Renal cortex interstitium (tissue), 11 donors: ENCODE measurements at regions not wholly inside any gene's neighbourhood (a gene's known extent, or its start where the extent isn't known, plus 50 kb on each side); places are given as distances from the start of the nearest gene placed in this dataset.
"Not testable (repeated sequence)": the region's sequence is repeated elsewhere in the genome, so short reads cannot be mapped to it uniquely, and the experiment has no call there.

Experiments
- DNase-seq, 11 donors: peaks; one replicate each; pipeline ENCODE4 v3.0.0-alpha.2; 2013; ENCODE audit warnings: low read depth in 9 of 11, low spot score in 4 of 11; ENCODE audit errors: extremely low read depth in 1 of 11

DNA sequence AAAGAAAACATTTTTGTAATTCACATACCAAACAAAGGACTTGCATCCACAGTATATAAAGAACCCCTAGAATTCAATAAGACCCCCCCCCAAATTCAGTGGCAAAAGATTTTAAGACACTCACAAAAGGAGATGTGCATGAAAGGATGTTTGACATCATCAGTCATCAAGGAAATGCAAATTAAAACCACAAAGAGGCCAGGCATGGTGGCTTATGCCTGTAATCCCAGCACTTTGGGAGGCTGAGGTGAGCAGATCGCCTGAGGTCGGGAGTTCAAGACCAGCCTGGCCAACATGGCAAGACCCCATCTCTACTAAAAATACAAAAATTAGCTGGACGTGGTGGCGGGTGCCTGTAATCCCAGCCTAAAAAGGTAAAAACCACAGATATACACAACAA lies 61.3 kb downstream of the AIPL1 start:
- not testable (repeated sequence) for DNase-seq

DNA sequence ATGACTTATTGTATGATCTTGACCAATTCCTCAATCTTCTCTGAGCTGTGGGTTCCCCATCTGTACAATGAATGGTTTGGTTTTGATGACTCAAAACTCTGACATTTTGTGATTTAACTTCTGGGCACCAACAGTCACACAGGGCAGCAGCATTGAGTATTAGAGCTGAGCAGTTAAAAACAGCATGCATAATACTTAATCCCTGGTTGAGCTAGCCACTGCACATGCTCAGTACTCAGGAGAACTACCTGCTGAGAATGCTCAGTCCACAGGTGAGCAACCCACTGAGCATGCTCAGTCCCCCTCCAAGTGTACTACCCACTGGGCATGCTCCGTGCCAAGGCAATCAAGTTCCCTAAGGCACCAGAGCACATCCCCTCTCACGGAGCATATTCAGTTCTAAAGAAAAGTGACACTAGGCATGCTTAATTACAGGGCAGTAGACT lies 68.7 kb downstream of the AIPL1 start:
- DNase-seq: peak in 1 of 11 donors; percentile 28

DNA sequence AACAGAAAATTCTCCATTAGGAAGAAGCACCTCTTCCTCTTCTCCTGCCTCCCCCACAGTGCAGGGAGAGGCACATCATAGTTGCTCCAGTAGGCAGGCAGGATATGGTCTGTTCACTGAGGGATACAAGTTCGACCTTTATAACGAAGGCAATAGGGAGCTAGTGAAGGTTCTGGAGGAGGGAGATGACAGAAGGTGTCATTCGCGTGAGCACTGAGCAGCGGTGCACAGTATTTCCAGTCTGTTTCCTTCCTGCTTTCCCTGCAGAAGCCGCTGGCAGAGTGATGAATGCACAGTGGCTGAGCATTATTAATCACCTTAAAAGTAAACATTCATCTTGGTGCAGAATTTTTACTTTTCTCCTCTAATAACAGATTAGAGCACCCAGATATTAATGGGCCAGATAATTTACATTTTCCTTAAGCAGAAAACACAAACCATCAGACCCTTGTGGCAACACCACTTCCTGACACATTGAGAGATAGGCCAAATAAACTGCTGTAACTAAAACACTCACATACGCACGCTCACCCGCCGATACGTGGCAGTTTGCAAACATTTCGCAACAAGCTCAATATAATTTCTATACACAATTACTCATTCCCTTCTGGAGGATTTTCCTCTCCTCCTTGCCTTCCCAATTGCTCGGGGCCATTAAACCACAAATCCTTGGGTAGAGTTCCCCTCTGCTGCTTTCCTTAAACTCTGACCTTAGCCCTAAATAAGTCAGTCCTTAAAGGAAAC lies 69.5 kb downstream of the AIPL1 start:
- DNase-seq: no peak

DNA sequence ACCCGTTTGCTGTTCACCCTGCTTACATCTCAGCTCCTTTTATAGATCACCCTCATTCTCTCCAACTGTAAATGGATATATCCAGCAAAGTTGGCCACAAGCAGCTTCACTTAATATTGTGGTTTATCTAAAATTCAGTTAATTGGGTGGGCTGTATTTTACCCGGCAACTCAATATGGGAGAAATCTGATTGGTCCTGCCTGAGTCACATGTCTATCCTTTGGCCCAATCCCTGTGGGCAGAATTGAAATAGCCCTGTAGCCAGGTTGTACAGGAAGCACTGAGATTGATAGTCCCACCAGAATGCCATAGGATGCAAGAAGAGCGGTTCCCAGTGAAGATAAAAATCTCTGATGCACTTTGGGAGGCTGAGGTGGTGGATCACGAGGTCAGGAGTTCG lies 73.2 kb downstream of the AIPL1 start:
- DNase-seq: no peak

DNA sequence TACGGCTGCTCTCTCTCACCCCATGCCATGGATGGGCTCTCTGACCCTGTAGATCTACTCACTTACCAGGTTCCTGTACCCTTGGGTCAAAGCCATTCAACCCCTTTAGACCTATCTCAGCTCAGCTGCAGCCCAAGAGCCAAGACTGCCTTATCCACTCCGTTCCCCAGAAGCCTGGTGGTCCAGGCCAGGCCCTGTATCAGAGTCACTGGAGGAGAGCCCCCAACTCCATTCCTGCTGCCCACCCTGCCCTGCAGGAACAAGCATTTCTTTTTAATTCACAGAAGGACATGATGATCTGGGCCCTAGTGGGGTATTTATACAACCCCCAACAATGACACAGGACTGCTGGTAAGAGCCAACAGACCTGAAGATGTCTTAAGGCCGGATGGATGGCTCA lies 76.8 kb downstream of the AIPL1 start:
- no peak for DNase-seq

DNA sequence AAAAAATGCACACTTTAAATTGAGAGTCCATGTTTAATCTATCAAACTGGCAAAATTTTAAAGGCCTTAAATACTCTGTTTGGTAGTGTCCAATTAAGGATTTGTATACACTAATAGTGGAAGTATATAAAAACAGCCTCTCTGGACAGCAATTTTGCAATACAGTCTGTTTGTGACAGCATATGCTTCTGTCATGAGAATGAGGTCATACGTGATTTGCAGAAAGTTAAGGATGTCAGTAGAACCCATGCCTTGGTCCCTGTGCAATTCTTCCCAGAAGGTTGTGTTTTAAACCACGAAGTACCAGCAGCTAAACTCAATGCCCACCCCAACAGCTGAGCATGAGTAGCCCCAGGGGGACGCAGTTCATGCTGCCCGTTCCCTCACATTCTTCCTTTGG lies 78.4 kb downstream of the AIPL1 start:
- DNase-seq: no peak

DNA sequence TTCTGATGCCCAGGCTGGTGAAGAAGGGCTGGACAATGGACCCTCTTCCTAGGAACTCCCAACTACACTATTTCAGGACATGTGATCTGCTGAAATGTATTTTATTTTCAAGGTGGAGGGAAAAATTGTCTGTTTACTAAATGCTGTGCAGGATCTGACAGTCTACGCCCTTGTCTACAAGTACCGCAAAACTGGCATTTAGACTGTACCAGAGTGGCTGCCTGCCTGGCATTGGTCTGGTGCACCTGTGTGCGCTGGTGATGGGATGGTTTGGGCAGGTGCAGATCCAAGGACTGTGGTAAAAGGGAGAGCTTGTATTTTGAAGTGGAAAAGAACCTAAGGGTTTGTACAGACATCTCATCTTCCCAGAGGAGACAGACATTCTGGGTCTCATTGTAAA lies 79.7 kb downstream of the AIPL1 start:
- DNase-seq: no peak

DNA sequence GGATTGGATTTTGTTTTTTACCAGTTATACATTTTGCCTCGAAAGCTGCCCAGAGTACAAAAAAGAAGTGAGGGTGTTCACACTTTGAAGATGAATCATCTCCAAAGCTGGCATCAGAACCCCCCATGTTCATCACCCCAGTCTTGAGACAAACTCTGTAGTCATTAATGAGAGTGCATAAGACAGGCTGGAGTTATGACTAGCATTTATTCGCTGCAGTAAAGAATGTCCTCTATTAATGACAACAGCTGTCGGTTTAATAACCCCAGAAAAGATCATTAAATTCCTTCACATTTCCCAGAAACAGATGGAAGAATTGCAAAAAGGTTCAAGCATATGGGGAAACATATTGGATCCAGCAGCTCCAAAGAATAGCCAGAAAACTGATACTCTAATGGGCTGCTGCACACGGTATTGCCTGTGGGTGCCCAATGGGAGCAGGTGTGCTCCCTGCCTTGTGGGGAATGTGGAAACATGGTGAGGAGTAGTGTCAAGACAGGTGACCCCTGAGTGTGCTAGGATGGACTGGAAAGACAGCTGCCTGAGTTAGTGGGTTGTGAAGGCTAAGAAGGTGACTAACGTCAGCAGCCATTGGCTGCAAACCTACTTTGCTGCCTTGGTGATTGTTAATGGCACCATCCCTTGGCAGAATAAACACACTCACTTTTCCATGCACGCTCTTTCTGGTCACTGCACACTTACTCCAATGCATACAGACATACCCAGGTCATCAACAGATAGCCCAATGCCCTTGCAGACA lies 81.9 kb downstream of the AIPL1 start:
- DNase-seq: no peak

DNA sequence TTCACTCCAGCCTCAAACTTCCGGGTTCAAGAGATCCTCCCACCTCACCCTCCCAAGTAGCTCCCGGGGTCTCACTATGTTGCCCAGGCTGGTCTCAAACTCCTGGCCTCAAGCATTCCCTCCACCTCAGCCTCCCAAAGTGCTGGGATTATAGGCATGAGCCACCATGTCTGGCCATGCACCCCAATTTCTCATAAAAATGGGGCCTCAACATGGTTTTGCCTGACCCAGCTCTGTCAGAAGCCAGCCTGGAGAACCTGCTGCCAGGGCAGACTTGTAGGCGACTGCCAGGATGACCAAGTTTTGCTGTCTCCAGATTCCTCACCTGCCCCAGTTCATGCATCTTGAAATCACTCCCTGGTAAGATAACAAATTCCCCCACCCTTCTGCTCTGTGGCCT lies 82.9 kb downstream of the AIPL1 start:
- DNase-seq: no peak

DNA sequence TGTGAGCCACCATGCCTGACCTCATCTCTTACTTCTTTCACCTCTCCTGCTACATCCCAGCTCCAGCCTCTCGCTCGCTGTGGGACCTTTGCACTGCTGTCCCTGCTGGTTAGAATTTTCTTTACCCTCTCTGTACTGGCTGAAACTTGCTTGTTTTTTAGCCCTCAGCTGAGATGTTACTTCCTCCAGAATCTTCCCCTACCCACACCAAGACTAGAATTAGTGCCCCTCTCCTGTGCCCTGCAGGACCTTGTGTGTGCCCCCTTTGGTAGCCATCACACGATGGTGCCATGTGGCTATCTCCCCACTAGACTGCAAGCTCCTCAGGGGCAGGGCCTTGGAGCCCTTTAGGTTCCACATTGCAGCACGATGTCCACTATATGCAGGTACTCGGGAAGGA lies 84.1 kb downstream of the AIPL1 start:
- no peak for DNase-seq

DNA sequence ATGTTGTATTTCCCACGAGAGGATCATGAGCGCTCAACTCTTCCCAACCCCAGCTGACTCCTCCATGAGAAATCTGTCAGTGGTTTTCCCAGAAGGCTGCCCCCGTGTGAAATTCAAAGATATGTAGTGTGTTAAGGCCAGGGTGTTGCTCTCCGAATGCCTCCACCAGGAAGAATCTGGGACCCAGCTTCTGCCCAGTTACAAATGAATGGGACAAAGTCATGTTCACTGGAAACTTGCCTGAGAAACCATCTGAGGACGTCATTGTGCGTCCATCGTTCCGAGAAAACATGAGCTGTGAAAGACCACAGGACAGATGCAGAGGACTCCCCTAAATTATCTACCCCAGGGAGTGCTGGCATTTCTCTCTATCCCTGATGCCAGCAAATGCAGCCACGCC lies 86.0 kb downstream of the AIPL1 start:
- no peak for DNase-seq

DNA sequence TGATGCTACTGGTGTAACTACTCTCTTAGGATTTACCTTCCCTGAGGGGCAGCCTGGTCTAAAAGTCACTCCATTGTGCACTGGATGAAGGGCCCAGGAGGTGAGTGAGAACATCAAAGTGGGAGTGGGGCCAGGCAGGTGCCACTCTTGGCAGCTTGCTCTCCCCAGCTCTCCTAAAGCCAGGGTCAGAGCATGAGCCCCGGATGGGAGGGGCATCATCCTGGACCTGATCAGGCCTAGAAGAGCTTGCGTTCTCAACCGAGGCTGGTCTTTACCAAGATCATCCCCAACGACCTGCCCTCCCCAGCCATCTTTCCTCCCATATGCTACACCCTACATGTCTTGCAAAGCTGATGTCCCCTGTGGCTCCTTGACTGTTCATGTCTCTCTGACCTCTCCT lies 87.1 kb downstream of the AIPL1 start:
- DNase-seq: no peak

DNA sequence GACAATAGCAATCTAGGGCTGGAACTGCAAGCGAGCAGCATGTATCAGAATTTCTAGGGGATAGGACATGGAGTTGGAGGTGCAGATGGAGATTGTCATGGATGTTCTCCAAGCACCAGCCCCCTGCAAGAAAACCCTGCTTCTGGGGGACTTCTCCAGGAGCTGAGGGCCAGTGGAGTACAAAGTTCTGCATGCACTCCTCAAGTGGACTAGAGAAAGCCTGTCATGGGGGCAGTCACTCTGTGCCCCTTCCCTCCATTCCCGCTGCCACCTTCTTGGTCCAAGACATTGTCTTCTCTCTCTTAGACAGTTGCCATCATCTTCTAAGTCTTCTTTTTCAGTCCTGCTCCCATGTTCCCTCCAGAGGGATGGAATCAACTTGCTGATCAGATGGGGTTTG lies 87.9 kb downstream of the AIPL1 start:
- DNase-seq: no peak

DNA sequence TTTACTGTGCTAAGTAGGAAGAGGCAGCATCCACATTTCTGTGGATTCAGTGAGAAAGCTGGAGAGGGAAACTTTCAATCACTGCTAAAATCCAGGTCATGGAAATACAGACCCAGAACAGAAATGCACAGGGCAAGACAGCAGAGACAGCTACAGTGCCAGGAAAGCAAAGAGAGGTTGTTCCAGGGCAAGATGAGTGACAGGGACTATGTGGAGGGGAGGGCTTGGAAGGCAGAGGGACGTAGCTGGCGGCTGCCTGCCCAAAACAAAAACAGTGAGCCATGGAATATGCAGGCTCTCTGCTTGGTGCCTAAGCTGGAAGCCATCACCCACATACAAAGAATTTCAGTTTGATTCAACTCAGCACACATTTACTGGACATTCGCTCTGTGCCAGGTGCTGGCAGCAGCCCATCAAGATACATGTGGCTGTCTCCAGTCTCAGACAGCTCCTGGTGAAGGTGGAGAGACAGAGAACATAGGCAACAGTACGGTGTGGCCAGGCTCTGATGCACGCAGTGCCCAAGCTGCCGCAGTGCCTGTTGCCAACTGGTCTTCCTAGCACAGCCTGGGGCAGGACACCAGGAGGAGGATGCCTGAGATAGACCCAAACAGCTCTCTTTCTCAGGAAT lies 88.7 kb downstream of the AIPL1 start:
- DNase-seq: no peak

DNA sequence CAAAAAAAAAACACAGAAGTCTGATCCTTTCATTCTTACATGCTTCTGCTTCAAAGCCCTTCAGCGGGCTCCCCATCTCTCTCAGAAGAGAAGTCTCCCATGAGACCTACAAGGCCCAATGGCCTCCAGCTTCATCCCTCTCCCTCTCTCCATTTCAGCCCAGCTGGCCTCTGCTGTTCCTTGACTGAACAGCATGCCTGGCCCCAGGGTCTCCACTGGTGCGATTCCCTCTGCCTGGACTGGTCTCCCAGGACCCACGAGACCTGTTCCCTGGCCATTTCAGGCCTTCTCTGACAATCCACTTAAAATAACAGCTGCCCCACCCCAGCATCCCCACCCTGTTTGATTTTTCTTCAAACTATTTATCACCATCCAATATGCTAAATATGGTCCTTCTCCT lies 91.2 kb downstream of the AIPL1 start:
- no peak for DNase-seq

DNA sequence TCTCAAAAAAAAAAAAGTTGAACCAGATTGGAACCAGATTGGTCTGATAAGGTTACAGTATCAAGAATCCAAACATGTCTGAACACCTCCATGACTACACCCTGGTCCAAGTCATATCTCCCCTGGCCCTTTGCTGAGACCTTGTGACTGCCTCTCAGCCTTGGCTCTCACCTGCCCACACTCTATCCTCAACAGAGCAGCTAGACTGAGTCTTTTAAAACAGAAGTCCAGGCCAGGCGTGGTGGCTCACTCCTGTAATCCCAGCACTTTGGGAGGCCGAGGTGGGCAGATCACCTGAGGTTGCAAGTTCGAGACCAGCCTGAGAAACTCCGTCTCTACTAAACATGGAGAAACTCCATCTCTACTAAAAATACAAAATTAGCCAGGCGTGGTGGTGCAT lies 91.7 kb downstream of the AIPL1 start:
- no peak for DNase-seq

DNA sequence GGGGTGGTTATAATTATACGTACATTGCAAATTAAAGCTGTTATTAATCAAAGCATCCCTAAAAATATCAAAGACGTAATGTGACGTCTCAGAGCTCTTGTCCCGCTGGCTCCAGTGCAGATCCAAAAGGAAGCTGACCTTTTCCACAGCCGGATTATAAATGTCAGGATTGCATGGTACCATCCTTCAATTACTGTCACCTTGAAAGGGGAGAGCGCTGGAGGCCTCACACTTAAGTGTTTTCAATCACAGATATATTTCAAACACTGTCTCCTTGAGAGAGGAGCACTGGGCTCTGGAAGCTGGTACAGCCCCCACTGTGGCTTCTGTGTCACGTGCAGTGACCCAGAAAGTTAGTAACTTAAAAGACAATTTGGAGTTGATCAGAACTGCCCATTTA lies 94.2 kb downstream of the AIPL1 start:
- DNase-seq: no peak

DNA sequence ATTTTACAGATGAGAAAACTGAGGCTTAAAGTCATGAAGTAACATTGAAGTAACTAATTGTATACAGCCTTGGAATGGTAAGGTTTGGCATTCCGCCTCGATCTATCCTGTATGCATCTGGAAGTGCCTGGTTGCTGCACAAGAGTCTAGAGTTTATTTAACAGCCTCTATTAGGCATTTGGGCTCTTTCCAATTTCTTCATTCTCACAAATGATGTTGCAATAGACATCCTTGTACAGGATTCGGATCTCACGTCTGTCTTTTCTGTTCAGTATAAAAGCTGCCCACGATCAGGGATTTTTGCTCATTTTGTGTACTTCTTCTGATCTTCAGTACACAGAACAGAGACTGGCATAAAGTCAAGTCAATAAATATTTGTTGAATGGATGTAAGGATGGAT lies 100.5 kb downstream of the AIPL1 start:
- DNase-seq: no peak

DNA sequence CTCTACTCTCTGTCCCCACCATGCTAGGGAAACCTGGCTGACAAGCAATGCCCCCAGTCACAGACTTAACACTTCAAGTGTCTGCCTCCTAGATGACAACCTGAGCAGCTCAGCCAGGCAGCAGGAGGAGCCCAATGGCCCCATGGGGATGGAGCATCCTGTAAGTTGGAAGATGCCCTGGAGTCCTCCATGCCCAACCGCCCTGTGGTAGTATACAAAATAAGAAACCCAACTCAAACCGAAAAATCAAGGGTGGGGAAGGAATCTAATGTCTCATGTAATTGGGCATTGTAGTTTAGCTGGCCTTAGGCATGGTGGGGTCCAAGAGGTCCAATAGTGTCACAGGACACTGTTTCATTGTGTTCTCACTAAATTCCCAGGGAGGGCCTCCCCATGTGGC lies 104.0 kb downstream of the AIPL1 start:
- no peak for DNase-seq

DNA sequence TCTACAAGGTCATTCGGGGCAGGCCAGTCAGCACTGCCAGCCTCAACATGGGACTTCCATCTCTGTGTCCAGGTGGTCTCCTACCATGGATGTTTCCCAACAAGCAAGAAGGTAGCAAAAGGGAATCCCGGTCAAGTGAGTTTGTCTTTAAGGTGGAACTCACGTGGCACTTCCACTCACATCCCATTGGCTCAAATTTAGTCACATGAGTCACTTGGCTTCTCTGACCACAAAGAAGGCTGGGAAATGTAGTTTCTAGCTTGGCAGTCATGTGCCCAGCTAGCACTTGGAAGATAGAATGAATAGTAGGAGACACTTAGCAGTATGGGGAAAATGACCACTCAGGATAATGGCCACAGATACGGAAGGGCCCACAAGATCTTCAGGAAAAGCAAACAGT lies 106.6 kb downstream of the AIPL1 start:
- DNase-seq: no peak
